GM12873 (cell line): ENCODE measurements at regions not wholly inside any gene's neighbourhood (a gene's known extent, or its start where the extent isn't known, plus 50 kb on each side); places are given as distances from the start of the nearest gene placed in this dataset.

Source experiments
- CTCF ChIP-seq: IDR thresholded peaks from 2 replicates; pipeline ENCODE4 v1.5.1; 2012; ENCODE audit warnings: low read depth, mild to moderate bottlenecking, moderate library complexity, low read length, control low read depth; ENCODE audit not compliant: insufficient read depth; ENCODE audit errors: missing control alignments

- TF ChIP-seq CTCF = no peak
Observed at GRCh38 chr5:15993334-15993733, 186.3 kb downstream of the MARCHF11 start.

GRCh38 chr5:15992918-15993317 lies 186.7 kb downstream of the MARCHF11 start:
- TF ChIP-seq CTCF = no peak

- TF ChIP-seq CTCF = no peak
Observed at GRCh38 chr5:15991586-15991985, 188.0 kb downstream of the MARCHF11 start.
